ENCODE measurements at regions not wholly inside any gene's neighbourhood (a gene's known extent, or its start where the extent isn't known, plus 50 kb on each side); places are given as distances from the start of the nearest gene placed in this dataset.

- WGBS, 2 donors, result 95 to 97% methylated on average over 1 of the region's 1 CpG
- intact Hi-C loops (cut with DNase I; ENCODE audit: low total_unique reads), result no loop called here
- TF ChIP-seq POLR2A (IDR thresholded peaks at IDR 0.05) (no peak), CTCF (IDR thresholded peaks at IDR 0.05) (no peak)
- Histone ChIP-seq H3K4me1 (no peaks in the 10 kb centered on the region), H3K4me3 (no peak overlapping the region), H3K27me3 (no peaks in the 10 kb centered on the region), H3K9me3 (no peaks in the 10 kb centered on the region), H3K36me3 (ENCODE audit: low read depth, missing control alignments) (no peaks in the 10 kb centered on the region), H3K27ac (no peak overlapping the region)
- no peak for DNase-seq
Observed at GRCh38 chr2:5304640-5305039, 387.5 kb upstream of the SOX11 start.

- 26 to 57% methylated on average over 2 of the region's 2 CpGs for WGBS, 2 donors
- Histone ChIP-seq H3K27me3 (no peaks in the 10 kb centered on the region), H3K4me3 (no peak overlapping the region), H3K9me3 (no peaks in the 10 kb centered on the region), H3K36me3 (ENCODE audit: low read depth, missing control alignments) (no peaks in the 10 kb centered on the region), H3K27ac (no peak overlapping the region), H3K4me1 (no peaks in the 10 kb centered on the region)
- intact Hi-C loops (cut with DNase I; ENCODE audit: low total_unique reads), result no loop called here
- TF ChIP-seq CTCF (IDR thresholded peaks at IDR 0.05), result no peak
- TF ChIP-seq POLR2A (IDR thresholded peaks at IDR 0.05), result no peak
- DNase-seq, result no peak
Observed at GRCh38 chr2:5315041-5315440, 377.1 kb upstream of the SOX11 start.

GRCh38 chr2:5315512-5315911, 376.7 kb upstream of the SOX11 start:
- Histone ChIP-seq H3K9me3 (no peaks in the 10 kb centered on the region), H3K4me3 (no peak overlapping the region), H3K36me3 (ENCODE audit: low read depth, missing control alignments) (no peaks in the 10 kb centered on the region), H3K4me1 (no peaks in the 10 kb centered on the region), H3K27ac (no peak overlapping the region), H3K27me3 (no peaks in the 10 kb centered on the region)
- no peak for TF ChIP-seq CTCF (IDR thresholded peaks at IDR 0.05)
- no peak for TF ChIP-seq POLR2A (IDR thresholded peaks at IDR 0.05)
- DNase-seq, result no peak
- 74 to 75% methylated on average over 4 of the region's 4 CpGs for WGBS, 2 donors
- intact Hi-C loops (cut with DNase I; ENCODE audit: low total_unique reads), result no loop called here

- TF ChIP-seq POLR2A (IDR thresholded peaks at IDR 0.05) (no peak), CTCF (IDR thresholded peaks at IDR 0.05) (no peak)
- no peak overlapping the region for H3K4me3 ChIP-seq
- no peak for DNase-seq
- no peaks in the 10 kb centered on the region for H3K9me3 ChIP-seq
- H3K27ac ChIP-seq, result no peak overlapping the region
- intact Hi-C loops (cut with DNase I; ENCODE audit: low total_unique reads), result no loop called here
- WGBS, 2 donors, result 81 to 100% methylated on average over 1 of the region's 1 CpG
- no peaks in the 10 kb centered on the region for H3K4me1 ChIP-seq
- no peaks in the 10 kb centered on the region for H3K27me3 ChIP-seq
- H3K36me3 ChIP-seq (ENCODE audit: low read depth, missing control alignments), result no peaks in the 10 kb centered on the region
Observed at GRCh38 chr2:5316001-5316490, 376.1 kb upstream of the SOX11 start.

- H3K27ac ChIP-seq, result no peak overlapping the region
- no peaks in the 10 kb centered on the region for H3K36me3 ChIP-seq (ENCODE audit: low read depth, missing control alignments)
- no peak overlapping the region for H3K4me3 ChIP-seq
- H3K9me3 ChIP-seq, result no peaks in the 10 kb centered on the region
- 94 to 97% methylated on average over 1 of the region's 1 CpG for WGBS, 2 donors
- intact Hi-C loops (cut with DNase I; ENCODE audit: low total_unique reads), result no loop called here
- DNase-seq, result no peak
- no peaks in the 10 kb centered on the region for H3K27me3 ChIP-seq
- H3K4me1 ChIP-seq, result no peaks in the 10 kb centered on the region
- TF ChIP-seq POLR2A (IDR thresholded peaks at IDR 0.05) (no peak), CTCF (IDR thresholded peaks at IDR 0.05) (no peak)
Observed at GRCh38 chr2:5319493-5319892, 372.7 kb upstream of the SOX11 start.
